Activated naive CD4-positive, alpha-beta T cell treated with anti-CD3 and anti-CD28 coated beads, Interleukin-2, amount 50 U/mL, for 72 hours (primary cell): ENCODE measurements at regions not wholly inside any gene's neighbourhood (a gene's known extent, or its start where the extent isn't known, plus 50 kb on each side); places are given as distances from the start of the nearest gene placed in this dataset.

Source experiments
- ATAC-seq, 2 donors: fragments of 150-1000 bp; cut with Tn5 transposase; 2 replicates each; pipeline ENCODE4 v1.10.0; 2021; ENCODE audit warnings: mild to moderate bottlenecking in 2 of 2, moderate library complexity in 2 of 2
- DNase-seq, 2 donors: peaks; one replicate each; pipeline ENCODE4 v3.0.0; 2021 to 2022; ENCODE audit warnings: low spot score in 2 of 2
- H3K27ac Mint-ChIP-seq, 2 donors: one replicate each; pipeline ENCODE4 v1.8.0; 2022; ENCODE audit warnings: mild to moderate bottlenecking in 2 of 2, mixed read lengths in 2 of 2
- H3K36me3 Mint-ChIP-seq, 2 donors: one replicate each; pipeline ENCODE4 v1.8.0; 2022; ENCODE audit warnings: mixed read lengths in 2 of 2
- H3K9me3 Mint-ChIP-seq, 2 donors: one replicate each; pipeline ENCODE4 v1.8.0; 2022; ENCODE audit warnings: mixed read lengths in 2 of 2

DNA sequence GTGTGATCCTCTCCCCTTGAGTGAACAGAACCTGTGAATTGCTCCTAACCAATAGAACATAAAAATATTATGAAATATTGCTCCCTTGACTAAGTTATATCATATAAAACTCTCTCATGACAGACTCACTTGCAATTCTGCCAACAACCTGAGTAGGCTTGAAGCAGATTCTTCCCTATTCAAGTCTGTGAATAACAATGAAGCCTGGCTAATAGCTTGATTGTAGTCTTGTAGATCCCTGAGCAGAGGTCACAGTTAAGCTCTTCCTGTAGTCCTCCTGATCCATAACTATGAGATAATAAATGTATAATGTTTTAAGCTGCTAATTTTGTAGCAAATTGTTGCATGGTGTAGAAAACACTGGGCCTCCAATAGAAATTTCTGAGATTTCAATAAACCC lies 540.1 kb upstream of the TENM4 start:
- H3K9me3 Mint-ChIP-seq = peaks cover 18 to 23% of the 10 kb centered on the region in 2 donors
- DNase-seq (no peak), ATAC-seq (no peak)
- no peak overlapping the region for H3K27ac Mint-ChIP-seq
- H3K36me3 Mint-ChIP-seq = no peaks in the 10 kb centered on the region

DNA sequence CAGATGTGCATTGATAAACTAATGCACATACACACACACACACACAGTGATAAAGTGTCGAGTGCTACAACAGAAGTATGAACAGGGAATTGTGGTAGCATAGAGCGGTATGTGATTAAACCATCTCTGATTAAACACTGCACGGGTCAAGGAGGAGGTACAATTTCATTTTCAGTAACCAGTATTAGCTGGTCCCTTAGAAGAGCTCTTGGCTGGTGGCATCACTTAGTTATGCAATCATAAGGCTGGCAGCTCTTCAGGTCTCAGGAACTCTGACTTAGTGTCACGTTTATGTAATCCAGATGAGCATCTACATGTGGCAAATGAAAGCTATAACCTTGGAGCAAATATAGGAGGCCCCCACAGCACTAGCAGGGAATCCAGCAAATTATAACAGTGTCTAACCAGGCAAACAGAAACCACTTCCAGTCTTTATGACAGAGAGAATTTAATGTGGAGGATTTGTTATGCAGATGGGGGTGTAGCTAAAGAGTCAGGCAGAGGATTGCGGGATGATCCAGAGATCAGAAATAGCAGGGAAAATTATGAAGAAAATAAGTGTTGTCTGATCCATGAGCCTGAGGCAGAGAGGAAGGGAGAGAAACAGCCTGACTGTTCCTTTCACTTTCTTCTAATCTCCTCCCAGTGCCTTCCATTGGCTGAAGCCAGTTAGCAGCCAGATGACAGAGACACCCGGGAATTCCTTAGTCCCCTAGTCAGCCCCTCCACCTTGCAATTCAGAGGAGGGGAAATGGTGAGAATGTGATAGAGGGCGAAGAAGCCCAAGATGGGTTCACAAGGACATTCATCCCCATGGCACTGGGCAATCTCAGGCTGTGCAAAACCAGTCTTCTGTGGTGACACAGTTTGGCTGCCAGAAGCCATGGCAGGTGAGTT lies 533.1 kb upstream of the TENM4 start:
- Mint-ChIP-seq H3K36me3 (no peaks in the 10 kb centered on the region), H3K27ac (no peak overlapping the region), H3K9me3 (peaks cover 7 to 11% of the 10 kb centered on the region in 2 donors)
- DNase-seq = no peak
- ATAC-seq = no peak

DNA sequence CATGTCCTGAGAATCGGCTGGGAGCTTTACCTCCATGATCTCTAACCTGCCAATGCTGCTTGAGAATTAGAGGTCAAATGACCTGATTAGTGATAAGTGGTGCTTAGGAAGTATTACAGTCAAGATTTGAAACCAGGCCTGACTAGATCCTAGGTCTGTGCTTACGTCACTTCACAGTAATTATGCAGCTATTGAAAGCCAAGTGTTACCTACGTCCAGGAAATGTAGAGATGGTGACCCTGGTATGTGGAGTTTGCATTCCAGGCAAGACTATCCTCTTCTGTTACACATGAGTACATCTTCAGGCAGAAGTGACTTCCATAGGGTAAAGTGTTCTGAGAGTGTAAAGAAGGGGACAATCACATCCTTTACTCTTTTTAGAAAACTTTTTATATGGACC lies 530.4 kb upstream of the TENM4 start:
- Mint-ChIP-seq H3K27ac (no peak overlapping the region), H3K36me3 (no peaks in the 10 kb centered on the region), H3K9me3 (peaks cover 11% of the 10 kb centered on the region in 2 donors)
- ATAC-seq = no peak
- no peak for DNase-seq

DNA sequence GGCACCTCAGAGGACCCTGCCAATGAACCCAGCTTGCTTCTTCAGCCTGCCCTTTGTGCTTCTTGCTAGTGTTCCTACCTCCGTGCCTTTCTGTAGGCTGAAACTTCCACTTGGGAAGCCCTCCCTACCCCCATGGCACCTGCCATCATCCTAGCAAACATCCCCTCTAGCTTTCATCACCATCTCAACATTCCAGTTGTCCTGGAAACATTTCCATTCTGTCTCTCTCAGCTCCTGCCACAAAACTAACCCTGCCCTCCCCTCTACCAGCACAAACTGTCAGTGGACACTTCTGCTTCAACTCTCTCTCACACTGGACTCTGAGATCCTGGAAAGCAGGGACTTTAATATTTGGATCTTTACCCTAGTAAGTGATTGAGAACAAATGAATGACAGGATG lies 525.8 kb upstream of the TENM4 start:
- no peak overlapping the region for H3K27ac Mint-ChIP-seq
- ATAC-seq (no peak), DNase-seq (no peak)
- H3K36me3 Mint-ChIP-seq = no peaks in the 10 kb centered on the region
- H3K9me3 Mint-ChIP-seq = peaks cover 15 to 16% of the 10 kb centered on the region in 2 donors

DNA sequence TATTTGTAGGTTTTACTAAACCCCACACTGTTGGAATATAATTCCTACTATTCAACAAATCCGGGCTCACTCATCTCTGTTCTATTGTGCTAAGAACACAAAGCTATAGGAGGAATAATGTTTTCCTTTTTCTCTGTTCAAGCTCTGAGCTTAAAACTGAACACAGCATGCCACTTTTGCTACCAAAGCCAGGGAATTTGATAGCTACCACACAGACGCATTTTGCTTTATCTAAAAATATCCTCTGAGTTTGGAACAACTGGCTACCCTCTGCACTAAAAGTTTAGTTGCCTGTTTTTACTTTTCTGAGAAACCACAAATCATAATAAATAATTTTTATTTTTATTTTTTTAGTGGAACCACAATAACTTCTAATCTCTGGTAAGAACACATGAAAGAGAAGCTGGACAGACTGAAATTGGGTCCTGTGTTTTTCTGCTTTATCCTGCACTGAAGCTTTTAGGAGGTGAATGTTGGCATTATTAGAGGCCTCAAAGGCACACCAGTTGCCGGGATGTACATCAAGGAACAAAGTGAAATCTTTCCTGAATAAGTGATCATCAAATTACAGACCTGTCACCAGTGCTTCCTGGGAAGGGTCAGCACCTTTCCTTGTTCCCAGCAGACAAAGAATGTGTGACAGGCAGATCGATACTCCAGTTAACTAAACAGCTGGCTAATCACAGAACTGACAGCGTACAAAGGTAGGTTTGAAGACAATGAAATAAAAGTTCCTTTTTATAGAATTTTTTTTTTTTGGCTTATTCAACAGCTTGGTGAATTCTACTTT lies 523.2 kb upstream of the TENM4 start:
- no peak for ATAC-seq
- H3K27ac Mint-ChIP-seq = no peak overlapping the region
- peaks cover 0 to 3% of the 10 kb centered on the region in 2 donors for H3K36me3 Mint-ChIP-seq
- no peak for DNase-seq
- peaks cover 19 to 20% of the 10 kb centered on the region in 2 donors for H3K9me3 Mint-ChIP-seq

DNA sequence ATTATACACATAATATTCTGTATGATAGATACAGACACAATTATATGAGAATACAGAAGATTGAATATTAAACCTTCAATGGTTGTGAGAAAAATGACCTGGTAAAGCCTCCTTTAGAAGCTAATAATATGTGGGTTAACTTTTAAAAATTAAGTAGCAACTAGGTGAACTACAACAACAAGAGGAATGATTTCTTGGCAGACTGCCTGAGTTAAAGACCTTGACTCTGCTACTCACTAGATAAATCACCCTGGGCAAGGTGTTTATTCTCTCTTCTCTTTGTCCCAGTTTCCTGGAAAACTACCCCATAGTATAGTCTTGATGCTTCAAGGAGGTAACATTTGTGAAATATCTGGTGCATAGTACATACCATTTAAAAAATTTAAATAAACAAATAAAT lies 519.6 kb upstream of the TENM4 start:
- H3K27ac Mint-ChIP-seq = no peak overlapping the region
- DNase-seq (no peak), ATAC-seq (no peak)
- peaks cover 28 to 32% of the 10 kb centered on the region in 2 donors for H3K9me3 Mint-ChIP-seq
- H3K36me3 Mint-ChIP-seq = peaks cover 8 to 9% of the 10 kb centered on the region in 2 donors

DNA sequence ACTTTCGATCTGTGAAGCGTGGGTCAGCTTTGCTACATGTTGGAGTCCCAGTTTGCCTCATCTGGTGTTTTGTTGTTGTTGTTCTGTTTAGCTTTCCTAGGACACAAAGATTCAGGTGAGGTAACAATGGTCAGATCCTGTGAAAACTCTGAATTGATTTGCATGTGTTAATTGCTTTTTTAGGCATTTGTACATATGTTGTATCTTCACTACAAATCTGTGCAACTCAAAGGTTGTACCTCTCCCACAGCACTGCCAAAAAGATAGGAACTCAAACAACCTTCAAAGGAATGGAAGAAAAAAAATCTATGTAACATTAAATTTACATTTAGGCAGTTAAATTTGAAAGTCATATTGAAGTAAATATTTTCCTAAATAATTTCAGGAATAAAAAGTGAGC lies 518.5 kb upstream of the TENM4 start:
- Mint-ChIP-seq H3K27ac (no peak overlapping the region), H3K9me3 (peaks cover 34 to 36% of the 10 kb centered on the region in 2 donors), H3K36me3 (peaks cover 8 to 9% of the 10 kb centered on the region in 2 donors)
- ATAC-seq (no peak), DNase-seq (no peak)

DNA sequence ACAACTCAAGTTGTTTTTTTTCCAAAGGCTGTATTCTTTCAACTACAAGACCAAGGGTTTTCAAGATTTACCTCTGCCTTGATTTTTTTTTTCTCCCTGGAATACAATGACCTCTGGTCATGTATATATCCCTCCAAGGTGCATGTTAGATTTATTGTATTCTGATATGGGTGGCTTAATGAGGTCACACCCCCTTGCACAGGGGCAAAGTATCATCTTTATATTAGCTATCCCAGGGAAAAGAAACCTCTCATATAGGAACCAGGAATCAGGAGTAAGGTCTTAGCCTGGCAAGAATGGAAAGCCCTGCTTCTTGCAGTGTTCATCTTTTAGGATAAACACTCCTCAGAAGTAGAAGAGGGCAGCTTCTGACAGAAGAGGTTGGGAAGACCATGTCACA lies 516.9 kb upstream of the TENM4 start:
- Mint-ChIP-seq H3K36me3 (peaks cover 8 to 9% of the 10 kb centered on the region in 2 donors), H3K9me3 (peaks cover 31 to 34% of the 10 kb centered on the region in 2 donors), H3K27ac (no peak overlapping the region)
- DNase-seq = no peak
- no peak for ATAC-seq

DNA sequence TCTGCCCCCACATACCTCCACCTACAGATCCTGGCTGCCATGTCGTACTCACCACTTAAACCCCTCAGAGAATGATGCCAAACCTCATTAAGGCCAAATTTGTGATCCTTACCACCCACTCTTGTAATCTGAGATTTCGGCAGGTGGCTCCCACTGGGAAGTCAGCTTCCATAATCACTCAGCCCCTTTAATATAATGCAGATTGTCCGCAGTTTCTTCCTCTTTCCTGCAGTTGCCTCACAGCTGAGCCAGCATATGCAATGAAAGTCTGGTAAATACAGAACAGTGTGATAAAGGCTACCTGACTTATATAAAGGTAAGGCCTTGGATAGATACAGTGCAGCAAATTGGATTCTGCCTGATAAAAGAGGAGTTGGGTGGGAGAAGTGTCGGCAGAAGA lies 515.2 kb upstream of the TENM4 start:
- H3K9me3 Mint-ChIP-seq = peaks cover 28 to 30% of the 10 kb centered on the region in 2 donors
- H3K27ac Mint-ChIP-seq = no peak overlapping the region
- no peak for ATAC-seq
- peaks cover 8 to 9% of the 10 kb centered on the region in 2 donors for H3K36me3 Mint-ChIP-seq
- DNase-seq = no peak

DNA sequence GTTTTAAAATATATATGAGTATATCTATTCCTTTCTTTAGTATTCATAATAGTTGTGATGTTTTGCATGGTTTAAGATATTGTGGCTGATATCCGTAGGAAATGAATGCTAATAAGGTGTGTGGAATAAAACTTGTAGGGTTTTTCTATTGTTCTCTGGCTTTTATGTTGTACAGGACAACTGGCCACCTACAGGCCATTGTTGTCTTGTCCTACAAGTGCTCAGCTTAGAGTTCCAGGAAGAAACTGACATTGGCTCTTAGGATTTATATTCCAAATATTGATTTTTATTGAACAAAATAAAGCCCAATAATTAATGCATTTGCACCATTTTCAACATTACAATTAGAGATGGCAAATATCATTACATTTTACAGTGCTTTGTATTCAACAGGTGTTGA lies 512.8 kb upstream of the TENM4 start:
- Mint-ChIP-seq H3K27ac (no peak overlapping the region), H3K9me3 (peaks cover 20 to 27% of the 10 kb centered on the region in 2 donors), H3K36me3 (peaks cover 2 to 5% of the 10 kb centered on the region in 2 donors)
- ATAC-seq (no peak), DNase-seq (no peak)

DNA sequence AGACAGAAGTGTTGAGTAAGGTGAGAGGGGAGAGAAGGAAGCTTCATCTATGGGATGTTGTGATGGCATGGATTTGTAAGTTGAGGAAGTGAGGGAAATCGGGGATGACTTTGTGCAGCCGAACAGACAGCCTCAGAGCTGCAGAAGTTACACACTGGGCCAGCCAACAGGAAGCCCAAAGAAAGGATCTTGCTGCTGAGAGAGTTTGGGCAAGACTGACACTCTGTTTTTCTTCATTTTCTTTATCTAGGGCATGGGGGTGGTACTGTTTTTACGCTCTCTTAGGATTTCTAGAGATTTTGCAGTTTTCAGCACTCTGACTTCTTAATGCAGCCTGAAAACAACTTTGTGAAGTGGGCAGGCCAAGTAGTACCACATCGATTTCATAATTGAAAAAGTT lies 509.9 kb upstream of the TENM4 start:
- Mint-ChIP-seq H3K9me3 (peaks cover 7 to 10% of the 10 kb centered on the region in 2 donors), H3K36me3 (no peaks in the 10 kb centered on the region), H3K27ac (no peak overlapping the region)
- ATAC-seq = no peak
- no peak for DNase-seq

DNA sequence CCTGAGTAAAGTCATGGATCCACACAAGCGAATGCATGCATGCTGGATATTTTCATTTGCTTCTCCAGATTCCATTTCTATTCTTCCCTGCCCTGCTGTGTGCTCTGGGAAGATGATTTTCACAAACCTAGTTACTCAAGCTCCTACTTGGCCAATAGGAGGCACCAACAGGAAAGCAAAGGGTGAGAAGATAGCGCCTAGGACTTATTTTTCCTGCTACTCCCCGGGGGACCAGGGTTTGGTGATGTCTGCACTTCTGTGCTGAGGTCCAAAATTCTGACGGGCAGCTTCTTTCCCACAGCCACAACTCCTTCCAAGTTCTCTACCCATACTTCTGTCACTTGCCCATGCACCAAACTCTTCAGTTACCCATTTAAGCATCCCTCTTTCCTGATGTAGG lies 509.3 kb upstream of the TENM4 start:
- H3K27ac Mint-ChIP-seq = no peak overlapping the region
- H3K36me3 Mint-ChIP-seq = no peaks in the 10 kb centered on the region
- no peak for DNase-seq
- H3K9me3 Mint-ChIP-seq = peaks cover 5 to 7% of the 10 kb centered on the region in 2 donors
- ATAC-seq = no peak

DNA sequence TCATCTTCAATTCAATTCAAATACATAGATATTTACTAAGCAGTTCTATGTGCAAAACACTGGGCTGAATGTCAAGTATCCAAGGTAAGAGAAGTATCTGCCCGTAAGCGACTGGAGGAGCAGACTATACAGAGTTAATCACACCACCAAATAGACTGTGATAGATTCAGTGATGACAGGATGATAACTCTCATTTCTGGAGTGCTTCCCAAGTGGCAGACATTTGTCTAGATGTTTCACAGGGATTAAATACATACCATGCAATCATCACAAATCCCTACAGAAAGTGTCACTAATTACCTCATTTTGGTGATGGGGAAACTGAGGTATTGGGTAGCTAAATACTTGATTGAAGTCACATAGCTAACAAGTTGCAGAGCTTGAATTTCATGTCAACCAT lies 508.7 kb upstream of the TENM4 start:
- H3K27ac Mint-ChIP-seq = no peak overlapping the region
- no peaks in the 10 kb centered on the region for H3K36me3 Mint-ChIP-seq
- DNase-seq (no peak), ATAC-seq (no peak)
- H3K9me3 Mint-ChIP-seq = peaks cover 3 to 5% of the 10 kb centered on the region in 2 donors

DNA sequence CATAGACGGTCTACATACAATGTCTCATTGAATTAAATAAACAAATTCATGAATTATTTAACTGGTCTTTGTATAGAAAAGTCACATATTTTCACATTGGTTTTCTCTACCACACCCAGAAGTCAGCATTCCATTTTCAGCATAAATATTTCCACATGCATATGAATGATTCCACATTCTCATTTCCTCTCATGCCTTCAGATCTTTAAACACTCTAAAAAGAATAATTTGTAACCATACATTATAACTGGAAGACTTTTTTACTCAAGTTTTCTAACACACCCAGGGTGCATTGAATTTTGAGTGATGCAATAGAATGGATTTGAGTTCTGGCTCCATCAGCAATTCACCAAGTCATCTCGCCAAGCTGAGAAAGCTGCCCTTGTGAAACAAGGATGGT lies 501.8 kb upstream of the TENM4 start:
- peaks cover 0 to 5% of the 10 kb centered on the region in 2 donors for H3K36me3 Mint-ChIP-seq
- DNase-seq = no peak
- no peak for ATAC-seq
- H3K27ac Mint-ChIP-seq = no peak overlapping the region
- H3K9me3 Mint-ChIP-seq = peaks cover 5 to 11% of the 10 kb centered on the region in 2 donors

DNA sequence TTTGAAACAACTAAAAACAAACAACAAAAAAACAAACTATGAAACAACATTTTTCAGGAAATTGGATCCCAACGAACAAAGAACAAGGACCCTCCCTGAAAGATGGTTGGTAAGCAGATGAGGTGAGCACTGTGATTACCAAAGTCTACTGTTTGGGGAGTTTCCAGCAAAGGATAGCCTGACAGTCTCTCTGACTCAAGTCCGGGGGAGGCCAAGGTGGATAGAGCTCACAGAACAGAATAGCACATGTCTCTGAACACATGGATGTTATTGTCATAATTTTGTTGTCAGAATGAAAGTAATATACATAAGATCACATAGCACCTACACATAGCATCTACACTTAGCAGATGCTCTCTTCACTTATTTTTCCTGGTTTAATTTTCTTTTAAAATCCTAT lies 501.3 kb upstream of the TENM4 start:
- H3K27ac Mint-ChIP-seq = no peak overlapping the region
- no peak for ATAC-seq
- no peak for DNase-seq
- peaks cover 0 to 9% of the 10 kb centered on the region in 2 donors for H3K36me3 Mint-ChIP-seq
- peaks cover 5 to 11% of the 10 kb centered on the region in 2 donors for H3K9me3 Mint-ChIP-seq

DNA sequence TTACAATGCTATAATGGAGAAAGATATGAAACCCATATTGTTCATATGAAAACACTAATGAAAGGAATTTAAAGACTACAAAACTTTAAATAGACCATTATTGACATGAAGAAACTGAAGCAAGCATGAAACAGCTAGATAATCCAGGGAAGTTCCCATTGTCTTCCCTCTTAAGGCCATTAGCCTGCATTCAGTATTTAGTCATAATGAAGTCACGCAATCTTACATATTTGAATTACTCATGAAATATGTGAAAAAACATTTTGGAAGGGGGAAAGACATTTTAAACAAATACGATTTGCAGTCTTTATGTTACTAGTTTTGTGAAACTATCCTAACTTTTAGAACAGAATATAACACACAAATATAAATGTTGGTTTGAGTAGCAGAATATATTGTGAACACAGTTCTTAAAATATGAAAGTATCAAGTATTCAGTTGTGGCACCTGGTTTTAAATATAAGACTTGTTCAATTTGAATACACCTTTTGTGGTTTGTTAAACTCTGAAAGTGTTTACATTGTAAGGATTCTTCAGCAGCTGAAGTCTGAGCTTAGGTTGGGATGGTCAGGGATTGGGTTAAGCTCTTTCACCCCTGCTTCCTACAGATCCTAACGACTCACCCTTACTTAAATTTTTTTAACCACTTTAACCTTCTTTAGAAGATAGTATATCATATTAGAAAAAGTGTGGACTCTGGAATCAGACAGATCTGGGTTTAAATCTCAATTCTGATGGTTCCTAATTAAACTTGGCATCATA lies 500.3 kb upstream of the TENM4 start:
- Mint-ChIP-seq H3K9me3 (peaks cover 5 to 17% of the 10 kb centered on the region in 2 donors), H3K36me3 (peaks cover 0 to 9% of the 10 kb centered on the region in 2 donors), H3K27ac (no peak overlapping the region)
- no peak for DNase-seq
- ATAC-seq = no peak

DNA sequence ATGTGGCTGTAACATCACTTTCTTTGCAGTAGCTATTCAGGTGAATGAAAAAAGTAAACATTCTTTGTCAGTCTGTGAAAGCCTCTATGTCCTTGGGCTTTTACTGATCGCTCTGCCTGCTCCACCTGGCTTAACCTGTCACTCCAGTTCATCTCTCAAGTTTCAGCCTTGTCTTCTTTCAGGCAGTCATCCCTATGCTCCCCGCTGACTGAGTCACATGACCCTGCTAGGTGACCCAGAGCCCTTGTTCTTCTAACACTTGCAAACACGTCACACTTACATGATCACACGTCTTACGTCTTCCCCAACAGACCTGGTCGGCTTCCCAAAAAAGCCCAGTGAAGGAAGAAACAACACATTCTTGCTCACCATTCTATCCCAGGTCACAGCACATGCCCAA lies 499.3 kb upstream of the TENM4 start:
- no peak for DNase-seq
- H3K9me3 Mint-ChIP-seq = peaks cover 8 to 19% of the 10 kb centered on the region in 2 donors
- no peak for ATAC-seq
- H3K36me3 Mint-ChIP-seq = peaks cover 0 to 9% of the 10 kb centered on the region in 2 donors
- H3K27ac Mint-ChIP-seq = no peak overlapping the region
